ENCODE measurements at regions not wholly inside any gene's neighbourhood (a gene's known extent, or its start where the extent isn't known, plus 50 kb on each side); places are given as distances from the start of the nearest gene placed in this dataset.

- TF ChIP-seq CTCF (conservative IDR thresholded peaks at IDR 0.05 in 1 of 2, IDR thresholded peaks at IDR 0.05 in 1 of 2; ENCODE audit: low read depth in 1 of 2, low read length in 2 of 2): no peak
- no peak for TF ChIP-seq EZH2 (IDR thresholded peaks at IDR 0.05; ENCODE audit: low read length, missing control alignments)
Measured at GRCh38 chr16:55039931-55040330, 109.3 kb downstream of the IRX5 start.

Measured in fibroblast of lung (primary cell).